HG02884 (cell line): ENCODE measurements at regions not wholly inside any gene's neighbourhood (a gene's known extent, or its start where the extent isn't known, plus 50 kb on each side); places are given as distances from the start of the nearest gene placed in this dataset.
"Not testable (repeated sequence)": the region's sequence is repeated elsewhere in the genome, so short reads cannot be mapped to it uniquely, and the experiment has no call there.

ENCODE experiments used
- ATAC-seq: cut with Tn5 transposase; IDR thresholded peaks from one replicate; pipeline ENCODE4 v1.9.1; 2021; ENCODE audit warnings: mild to moderate bottlenecking, moderate library complexity; ENCODE audit not compliant: unreplicated experiment

GRCh38 chr7:131808736-131809135 is 252.3 kb upstream of the PODXL start:
- no peak for ATAC-seq

GRCh38 chr7:131808156-131808555 is 251.7 kb upstream of the PODXL start:
- ATAC-seq, result not testable (repeated sequence)

DNA sequence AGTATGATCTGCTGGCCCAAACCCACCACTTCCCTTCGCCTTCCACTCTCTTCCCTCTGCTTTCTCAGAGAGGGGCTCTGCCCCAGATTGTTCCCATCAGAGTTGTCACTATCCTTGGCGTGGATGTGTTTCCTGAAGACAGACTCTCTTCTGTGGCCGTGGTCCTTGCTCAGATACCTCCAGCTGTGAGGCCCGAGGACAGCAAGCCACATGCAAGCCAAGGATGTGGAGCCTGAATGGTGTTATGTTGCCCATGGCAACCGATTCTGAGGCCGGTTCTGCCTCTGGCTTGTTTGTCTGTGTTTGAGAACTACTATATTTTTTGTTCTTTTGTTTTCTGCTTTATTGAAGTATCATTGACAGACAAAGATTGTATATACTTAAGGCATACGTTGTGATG is 247.4 kb upstream of the PODXL start:
- no peak for ATAC-seq

DNA sequence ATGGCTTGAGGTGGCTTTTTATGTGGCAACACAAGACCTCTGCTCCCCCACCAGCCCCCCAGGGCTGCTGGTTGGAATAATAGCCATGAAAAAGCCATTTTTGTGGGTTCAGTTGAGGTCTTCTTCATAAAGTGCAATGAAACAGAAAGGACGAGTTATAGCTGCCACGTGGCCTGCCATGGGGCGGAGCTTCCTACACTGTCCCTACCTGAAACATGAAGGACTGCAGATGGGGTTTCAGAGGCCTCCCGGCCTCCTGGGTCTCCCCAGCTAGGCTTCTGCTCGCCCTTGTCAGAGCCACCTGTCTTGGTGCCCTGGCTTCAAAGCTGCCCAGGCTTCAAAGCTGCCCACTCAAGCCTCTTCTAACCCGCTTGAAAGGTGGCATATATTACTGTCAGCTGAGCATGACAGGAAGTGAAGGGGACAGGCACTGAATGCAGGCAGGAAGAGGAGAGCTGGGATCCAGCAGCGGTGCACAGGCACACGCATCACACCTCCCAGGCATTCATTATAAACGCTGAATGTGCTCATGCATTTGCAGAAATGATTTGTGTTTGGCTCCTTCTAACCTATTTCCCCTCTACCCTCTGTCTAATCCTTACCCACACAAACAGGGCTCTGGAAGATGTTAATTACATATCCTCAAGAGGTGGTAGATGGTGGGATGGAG is 245.9 kb upstream of the PODXL start:
- no peak for ATAC-seq

- no peak for ATAC-seq
These were observed 244.1 kb upstream of the PODXL start for GRCh38 chr7:131800531-131800930.

GRCh38 chr7:131800008-131800407 is 243.6 kb upstream of the PODXL start:
- ATAC-seq, result no peak

DNA sequence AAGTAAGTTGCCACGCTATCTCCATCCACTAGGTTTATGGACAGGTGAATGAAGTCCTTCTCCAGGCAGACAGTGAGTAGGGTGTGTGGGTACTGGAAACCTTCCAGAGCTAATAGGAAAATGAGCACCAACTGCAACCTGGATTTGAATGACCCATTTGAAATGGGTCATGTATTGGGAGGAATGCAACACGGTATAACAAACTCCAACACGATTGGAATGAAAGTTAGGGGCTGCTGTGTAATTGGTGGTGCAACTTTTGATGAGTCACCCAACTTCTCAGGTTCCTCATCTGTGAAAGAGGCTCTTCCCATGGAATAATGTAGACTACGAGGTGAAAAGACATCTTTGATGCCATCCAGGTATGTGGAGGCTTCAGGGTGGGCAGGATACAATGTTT is 241.4 kb upstream of the PODXL start:
- ATAC-seq, result no peak

- ATAC-seq, result no peak
These were observed 239.0 kb upstream of the PODXL start for GRCh38 chr7:131795400-131795799.

DNA sequence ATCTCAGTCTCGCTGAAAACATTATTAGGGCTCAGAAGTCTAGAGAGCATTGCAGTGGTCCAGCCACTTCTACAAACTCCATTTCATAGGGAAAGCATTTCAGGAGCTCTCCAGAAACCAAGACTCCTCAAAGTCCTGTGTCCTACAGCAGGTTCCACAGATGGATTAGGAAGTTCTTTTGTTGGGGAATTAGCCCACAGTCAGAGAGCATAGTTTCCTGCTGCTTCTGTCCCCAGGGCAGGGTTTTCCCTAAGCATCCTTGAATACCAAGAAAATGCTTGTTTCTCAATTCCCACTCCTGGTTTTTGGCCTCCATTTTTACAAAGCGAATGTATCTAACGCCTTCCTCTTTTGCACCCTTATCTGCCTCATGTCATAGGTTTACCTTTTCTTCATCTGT is 235.9 kb upstream of the PODXL start:
- no peak for ATAC-seq

DNA sequence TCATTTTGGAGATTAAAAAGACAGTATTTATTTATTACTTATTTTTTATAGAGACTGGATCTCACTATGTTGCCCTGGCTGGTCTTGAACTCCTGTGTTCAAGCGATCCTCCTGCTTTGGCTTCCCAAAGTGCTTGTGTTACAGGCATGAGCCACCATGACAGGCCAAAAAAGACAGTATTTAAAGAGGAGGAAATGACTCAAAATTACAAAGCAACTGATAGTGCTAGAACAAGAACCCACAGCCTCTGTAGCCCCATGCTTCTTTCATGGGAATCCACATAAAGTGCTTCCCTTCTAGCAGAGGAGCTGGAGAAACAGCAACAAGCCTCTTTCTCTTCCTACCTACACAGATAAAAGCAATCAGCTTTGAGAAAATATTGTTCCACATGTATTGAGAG is 230.7 kb upstream of the PODXL start:
- ATAC-seq, result no peak

DNA sequence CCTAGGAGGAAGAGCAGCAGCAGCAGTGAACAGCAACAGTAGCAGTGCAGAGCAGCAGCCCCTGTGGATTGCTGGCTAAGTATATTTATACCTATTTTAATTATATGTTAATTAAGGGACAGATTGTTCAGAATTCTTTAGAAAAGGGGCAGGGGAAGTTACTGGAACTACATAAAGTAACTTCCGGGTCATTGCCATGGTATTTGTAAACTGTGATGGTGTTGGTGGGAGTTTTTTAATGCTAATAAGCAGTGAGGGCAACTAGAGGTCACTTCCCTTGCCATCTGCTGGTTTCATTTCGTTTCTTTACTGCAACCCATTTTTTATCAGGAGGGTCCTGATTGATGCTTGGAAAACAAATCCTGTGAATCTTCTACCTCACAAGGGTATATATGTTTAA is 229.8 kb upstream of the PODXL start:
- ATAC-seq, result no peak

GRCh38 chr7:131778601-131779000 is 222.2 kb upstream of the PODXL start:
- no peak for ATAC-seq

GRCh38 chr7:131774419-131775220 is 218.2 kb upstream of the PODXL start:
- no peak for ATAC-seq

- ATAC-seq, result no peak
These were observed 217.0 kb upstream of the PODXL start for GRCh38 chr7:131773413-131773812.

- ATAC-seq, result no peak
These were observed 212.8 kb upstream of the PODXL start for GRCh38 chr7:131769241-131769640.

- ATAC-seq, result no peak
These were observed 211.2 kb upstream of the PODXL start for GRCh38 chr7:131767591-131767990.

GRCh38 chr7:131765575-131765974 is 209.1 kb upstream of the PODXL start:
- ATAC-seq, result no peak

DNA sequence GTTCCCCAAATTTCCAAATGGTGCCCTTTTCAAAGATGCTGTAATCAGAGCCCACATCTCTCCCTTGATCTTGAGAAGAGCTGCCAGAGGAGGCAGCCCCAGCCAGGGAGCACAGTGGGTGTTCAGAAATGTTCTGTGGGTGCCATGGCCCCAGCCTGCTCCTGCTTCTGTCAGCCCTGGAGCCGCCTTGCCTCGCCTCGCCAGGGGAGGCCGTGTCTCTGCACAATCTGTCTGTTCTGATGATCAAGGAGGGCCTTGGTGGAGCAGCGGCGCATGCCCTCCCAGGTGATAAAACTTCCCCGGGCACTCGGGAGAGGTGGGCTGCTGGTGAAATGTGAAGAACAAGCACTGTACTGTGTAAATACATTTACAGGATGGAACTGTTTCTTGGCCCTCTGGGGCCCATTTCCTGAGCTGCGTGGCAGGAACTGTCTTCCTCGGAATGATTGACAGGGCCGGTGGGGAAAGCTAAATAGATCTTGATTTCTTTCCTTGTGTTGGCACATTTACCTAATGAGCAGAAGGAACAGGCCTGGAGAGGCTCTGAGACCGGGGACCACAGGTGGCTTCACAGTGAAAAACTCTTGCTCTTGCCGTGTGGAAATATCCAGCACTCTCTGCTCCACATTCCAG is 207.8 kb upstream of the PODXL start:
- no peak for ATAC-seq

- no peak for ATAC-seq
These were observed 206.3 kb upstream of the PODXL start for GRCh38 chr7:131762753-131763152.

DNA sequence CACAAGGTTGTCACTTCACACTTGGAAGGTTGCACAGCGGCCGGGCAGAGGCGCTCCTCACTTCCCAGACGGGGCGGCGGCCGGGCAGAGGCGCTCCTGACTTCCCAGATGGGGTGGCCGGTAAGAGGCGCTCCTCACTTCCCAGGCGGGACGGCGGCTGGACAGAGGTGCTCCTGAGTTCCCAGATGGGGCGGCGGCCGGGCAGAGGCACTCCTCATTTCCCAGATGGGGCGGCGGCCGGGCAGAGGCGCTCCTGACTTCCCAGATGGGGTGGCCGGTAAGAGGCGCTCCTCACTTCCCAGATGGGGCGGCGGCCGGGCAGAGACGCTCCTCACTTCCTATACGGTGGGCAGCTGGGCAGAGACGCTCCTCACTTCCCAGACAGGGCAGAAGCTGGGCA is 199.4 kb upstream of the PODXL start:
- ATAC-seq, result not testable (repeated sequence)

DNA sequence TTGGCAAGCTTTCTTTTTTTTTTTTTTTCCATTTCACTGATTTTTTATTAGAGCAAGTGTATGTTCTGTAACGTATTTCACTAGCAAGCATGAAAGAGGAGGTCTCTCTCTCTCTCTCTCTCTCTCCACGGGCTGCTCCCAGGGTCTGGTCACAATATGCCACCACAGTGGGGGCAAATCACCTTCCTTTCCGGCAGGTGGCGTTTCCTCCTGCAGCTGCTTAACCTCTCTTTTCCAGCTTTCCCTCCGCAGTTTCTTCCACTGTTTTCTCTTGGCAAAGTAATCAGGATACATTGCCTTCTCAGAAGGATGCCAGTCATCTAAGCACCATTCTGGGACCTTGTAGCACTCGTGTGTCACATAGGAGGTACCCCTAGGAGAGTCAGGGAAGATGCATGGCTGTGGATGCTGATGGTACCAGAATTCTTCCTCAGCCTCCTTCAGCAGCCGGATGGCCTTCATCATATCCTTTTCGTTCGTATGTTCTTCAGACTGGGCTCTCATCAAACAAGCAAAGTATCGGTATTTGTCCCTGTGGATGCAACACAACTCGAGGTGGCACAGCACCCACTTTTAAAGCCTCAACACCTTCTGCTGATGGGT is 197.3 kb upstream of the PODXL start:
- ATAC-seq, result no peak
